ENCODE measurements at regions not wholly inside any gene's neighbourhood (a gene's known extent, or its start where the extent isn't known, plus 50 kb on each side); places are given as distances from the start of the nearest gene placed in this dataset.

GRCh38 chr6:73932866-73933265 is 236.9 kb downstream of the CD109 start:
- Histone ChIP-seq H2AFZ (ENCODE audit: low read depth, low read length) (no peak overlapping the region), H3K4me3 (no peak overlapping the region), H3K36me3 (ENCODE audit: control insufficient read depth, insufficient read depth, low read length) (no peaks in the 10 kb centered on the region), H3K27me3 (ENCODE audit: control insufficient read depth in 2 of 2, insufficient read depth in 2 of 2, low read length in 2 of 2) (no peaks in the 10 kb centered on the region), H3K79me2 (ENCODE audit: control insufficient read depth, insufficient read depth, low read length) (no peaks in the 10 kb centered on the region), H3K27ac (ENCODE audit: extremely low read depth, low read depth, low read length) (no peak overlapping the region), H3K4me2 (ENCODE audit: insufficient read depth, low read length) (no peak overlapping the region), H3K4me1 (replicated peaks in 1 of 2; ENCODE audit: control insufficient read depth in 2 of 2, insufficient read depth in 2 of 2, low read length in 2 of 2) (no peaks in the 10 kb centered on the region), H3K9me1 (ENCODE audit: control insufficient read depth, insufficient read depth, low read length) (no peaks in the 10 kb centered on the region), H3K9ac (ENCODE audit: insufficient read depth in 1 of 2, low read depth in 2 of 2, low read length in 2 of 2) (no peak overlapping the region), H3K9me3 (replicated peaks; ENCODE audit: control insufficient read depth, insufficient read depth, low read depth, low read length) (no peaks in the 10 kb centered on the region), H4K20me1 (replicated peaks; ENCODE audit: control insufficient read depth, insufficient read depth, low read length) (no peaks in the 10 kb centered on the region)
- ChIA-PET POLR2A (no interaction called here), CTCF (ENCODE audit: low intra/inter-chr PET ratio) (no interaction called here)
- ATAC-seq (no peak), FAIRE-seq (no peak), DNase-seq (ENCODE audit: extremely low read depth in 1 of 4, low spot score in 3 of 4) (no peak)
- in situ Hi-C loops (cut with MboI): no loop called here
- intact Hi-C loops (cut with micrococcal nuclease): no loop called here
- BruUV-seq (replicated peaks): no TSS peak
- TF ChIP-seq, protein P1, sequence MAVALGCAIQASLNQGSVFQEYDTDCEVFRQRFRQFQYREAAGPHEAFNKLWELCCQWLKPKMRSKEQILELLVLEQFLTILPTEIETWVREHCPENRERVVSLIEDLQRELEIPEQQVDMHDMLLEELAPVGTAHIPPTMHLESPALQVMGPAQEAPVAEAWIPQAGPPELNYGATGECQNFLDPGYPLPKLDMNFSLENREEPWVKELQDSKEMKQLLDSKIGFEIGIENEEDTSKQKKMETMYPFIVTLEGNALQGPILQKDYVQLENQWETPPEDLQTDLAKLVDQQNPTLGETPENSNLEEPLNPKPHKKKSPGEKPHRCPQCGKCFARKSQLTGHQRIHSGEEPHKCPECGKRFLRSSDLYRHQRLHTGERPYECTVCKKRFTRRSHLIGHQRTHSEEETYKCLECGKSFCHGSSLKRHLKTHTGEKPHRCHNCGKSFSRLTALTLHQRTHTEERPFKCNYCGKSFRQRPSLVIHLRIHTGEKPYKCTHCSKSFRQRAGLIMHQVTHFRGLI (CRISPR knock-in tag; IDR thresholded peaks at IDR 0.05): no peak
- TF ChIP-seq ZNF354B (CRISPR knock-in tag; IDR thresholded peaks at IDR 0.05) (no peak), EP400 (IDR thresholded peaks at IDR 0.05) (no peak), ZNF263 (CRISPR knock-in tag; IDR thresholded peaks at IDR 0.05; ENCODE audit: borderline replicate concordance) (no peak), SMAD1 (IDR thresholded peaks at IDR 0.05; ENCODE audit: low read depth, low read length, partially characterized antibody) (no peak), ZNF780A (CRISPR knock-in tag; IDR thresholded peaks at IDR 0.05) (no peak), ZC3H8 (IDR thresholded peaks at IDR 0.05) (no peak), SAFB (IDR thresholded peaks at IDR 0.05; ENCODE audit: borderline replicate concordance, low read depth, low read length) (no peak), PHB (CRISPR knock-in tag; IDR thresholded peaks at IDR 0.05) (no peak), TGIF2 (CRISPR knock-in tag; IDR thresholded peaks at IDR 0.05) (no peak), AFF1 (IDR thresholded peaks at IDR 0.05; ENCODE audit: low read depth in 1 of 2, partially characterized antibody in 2 of 2) (no peak), MTA2 (IDR thresholded peaks at IDR 0.05; ENCODE audit: low read depth) (no peak)
- TF ChIP-seq, protein P2, sequence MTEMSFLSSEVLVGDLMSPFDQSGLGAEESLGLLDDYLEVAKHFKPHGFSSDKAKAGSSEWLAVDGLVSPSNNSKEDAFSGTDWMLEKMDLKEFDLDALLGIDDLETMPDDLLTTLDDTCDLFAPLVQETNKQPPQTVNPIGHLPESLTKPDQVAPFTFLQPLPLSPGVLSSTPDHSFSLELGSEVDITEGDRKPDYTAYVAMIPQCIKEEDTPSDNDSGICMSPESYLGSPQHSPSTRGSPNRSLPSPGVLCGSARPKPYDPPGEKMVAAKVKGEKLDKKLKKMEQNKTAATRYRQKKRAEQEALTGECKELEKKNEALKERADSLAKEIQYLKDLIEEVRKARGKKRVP (CRISPR knock-in tag; IDR thresholded peaks at IDR 0.05): no peak
- TF ChIP-seq, protein P3, sequence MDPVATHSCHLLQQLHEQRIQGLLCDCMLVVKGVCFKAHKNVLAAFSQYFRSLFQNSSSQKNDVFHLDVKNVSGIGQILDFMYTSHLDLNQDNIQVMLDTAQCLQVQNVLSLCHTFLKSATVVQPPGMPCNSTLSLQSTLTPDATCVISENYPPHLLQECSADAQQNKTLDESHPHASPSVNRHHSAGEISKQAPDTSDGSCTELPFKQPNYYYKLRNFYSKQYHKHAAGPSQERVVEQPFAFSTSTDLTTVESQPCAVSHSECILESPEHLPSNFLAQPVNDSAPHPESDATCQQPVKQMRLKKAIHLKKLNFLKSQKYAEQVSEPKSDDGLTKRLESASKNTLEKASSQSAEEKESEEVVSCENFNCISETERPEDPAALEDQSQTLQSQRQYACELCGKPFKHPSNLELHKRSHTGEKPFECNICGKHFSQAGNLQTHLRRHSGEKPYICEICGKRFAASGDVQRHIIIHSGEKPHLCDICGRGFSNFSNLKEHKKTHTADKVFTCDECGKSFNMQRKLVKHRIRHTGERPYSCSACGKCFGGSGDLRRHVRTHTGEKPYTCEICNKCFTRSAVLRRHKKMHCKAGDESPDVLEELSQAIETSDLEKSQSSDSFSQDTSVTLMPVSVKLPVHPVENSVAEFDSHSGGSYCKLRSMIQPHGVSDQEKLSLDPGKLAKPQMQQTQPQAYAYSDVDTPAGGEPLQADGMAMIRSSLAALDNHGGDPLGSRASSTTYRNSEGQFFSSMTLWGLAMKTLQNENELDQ (CRISPR knock-in tag; IDR thresholded peaks at IDR 0.05; ENCODE audit: borderline replicate concordance): no peak
- TF ChIP-seq, protein P4, sequence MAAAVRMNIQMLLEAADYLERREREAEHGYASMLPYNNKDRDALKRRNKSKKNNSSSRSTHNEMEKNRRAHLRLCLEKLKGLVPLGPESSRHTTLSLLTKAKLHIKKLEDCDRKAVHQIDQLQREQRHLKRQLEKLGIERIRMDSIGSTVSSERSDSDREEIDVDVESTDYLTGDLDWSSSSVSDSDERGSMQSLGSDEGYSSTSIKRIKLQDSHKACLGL (CRISPR knock-in tag; IDR thresholded peaks at IDR 0.05; ENCODE audit: borderline replicate concordance, poor library complexity, severe bottlenecking): no peak

All from K562 (cell line).